HG02678 (cell line): ENCODE measurements at regions not wholly inside any gene's neighbourhood (a gene's known extent, or its start where the extent isn't known, plus 50 kb on each side); places are given as distances from the start of the nearest gene placed in this dataset.

ENCODE experiments used
- ATAC-seq: cut with Tn5 transposase; IDR thresholded peaks from one replicate; pipeline ENCODE4 v1.9.1; 2021; ENCODE audit warnings: mild to moderate bottlenecking, moderate library complexity; ENCODE audit not compliant: unreplicated experiment

- no peak for ATAC-seq
Observed at GRCh38 chr6:101202867-101203374, 190.6 kb upstream of the GRIK2 start.

- no peak for ATAC-seq
Observed at GRCh38 chr6:101203664-101204063, 189.8 kb upstream of the GRIK2 start.

GRCh38 chr6:101208152-101208551 lies 185.4 kb upstream of the GRIK2 start:
- ATAC-seq: no peak

GRCh38 chr6:101212640-101213039 lies 180.9 kb upstream of the GRIK2 start:
- ATAC-seq: no peak

- no peak for ATAC-seq
Observed at GRCh38 chr6:101222007-101222406, 171.5 kb upstream of the GRIK2 start.

- ATAC-seq: no peak
Observed at GRCh38 chr6:101224751-101225150, 168.8 kb upstream of the GRIK2 start.

- ATAC-seq: no peak
Observed at GRCh38 chr6:101226677-101227135, 166.8 kb upstream of the GRIK2 start.

- no peak for ATAC-seq
Observed at GRCh38 chr6:101230866-101231265, 162.6 kb upstream of the GRIK2 start.

GRCh38 chr6:101231606-101232235 lies 161.8 kb upstream of the GRIK2 start:
- ATAC-seq: no peak

GRCh38 chr6:101232961-101233360 lies 160.5 kb upstream of the GRIK2 start:
- no peak for ATAC-seq

- no peak for ATAC-seq
Observed at GRCh38 chr6:101236709-101237108, 156.8 kb upstream of the GRIK2 start.

- no peak for ATAC-seq
Observed at GRCh38 chr6:101241442-101241841, 152.1 kb upstream of the GRIK2 start.

- ATAC-seq: no peak
Observed at GRCh38 chr6:101249470-101249869, 144.0 kb upstream of the GRIK2 start.

- no peak for ATAC-seq
Observed at GRCh38 chr6:101257163-101257562, 136.3 kb upstream of the GRIK2 start.

GRCh38 chr6:101259505-101259904 lies 134.0 kb upstream of the GRIK2 start:
- ATAC-seq: no peak

- ATAC-seq: no peak
Observed at GRCh38 chr6:101263596-101263995, 129.9 kb upstream of the GRIK2 start.

GRCh38 chr6:101266063-101266462 lies 127.4 kb upstream of the GRIK2 start:
- no peak for ATAC-seq

- no peak for ATAC-seq
Observed at GRCh38 chr6:101268541-101268940, 125.0 kb upstream of the GRIK2 start.

GRCh38 chr6:101275251-101275650 lies 118.3 kb upstream of the GRIK2 start:
- ATAC-seq: no peak

GRCh38 chr6:101276066-101276465 lies 117.4 kb upstream of the GRIK2 start:
- ATAC-seq: no peak

GRCh38 chr6:101279410-101279809 lies 114.1 kb upstream of the GRIK2 start:
- no peak for ATAC-seq

- no peak for ATAC-seq
Observed at GRCh38 chr6:101281266-101281665, 112.2 kb upstream of the GRIK2 start.

GRCh38 chr6:101284131-101284530 lies 109.4 kb upstream of the GRIK2 start:
- no peak for ATAC-seq
